Peyer's patch (tissue), 4 donors: ENCODE measurements at regions not wholly inside any gene's neighbourhood (a gene's known extent, or its start where the extent isn't known, plus 50 kb on each side); places are given as distances from the start of the nearest gene placed in this dataset.

Experiments
- CTCF ChIP-seq, 6 experiments: fragments of 450-650 bp in 4 of 6; fragments of 200-600 bp in 2 of 6; sonication (generic) in 1 of 6; IDR thresholded peaks; one replicate each; pipeline ENCODE4 v1.5.1; 2017 to 2019; ENCODE audit warnings: antibody characterized with exemption in 6 of 6, mild to moderate bottlenecking in 3 of 6, moderate library complexity in 1 of 6
- POLR2A ChIP-seq, 2 donors: fragments of 450-650 bp; IDR thresholded peaks; one replicate each; pipeline ENCODE4 v1.5.1; 2017; ENCODE audit warnings: antibody characterized with exemption in 2 of 2, mild to moderate bottlenecking in 2 of 2, moderate library complexity in 2 of 2

- TF ChIP-seq CTCF (IDR thresholded peaks at IDR 0.05) (no peak), POLR2A (IDR thresholded peaks at IDR 0.05) (no peak)
Observed at GRCh38 chr5:105685884-105686283, 1984.9 kb downstream of the EFNA5 start.
